ENCODE measurements at regions not wholly inside any gene's neighbourhood (a gene's known extent, or its start where the extent isn't known, plus 50 kb on each side); places are given as distances from the start of the nearest gene placed in this dataset. TPM values are rescaled to one million over a fixed set of nuclear protein-coding genes. Genes with fewer than 3 reads are reported as not detected.

DNA sequence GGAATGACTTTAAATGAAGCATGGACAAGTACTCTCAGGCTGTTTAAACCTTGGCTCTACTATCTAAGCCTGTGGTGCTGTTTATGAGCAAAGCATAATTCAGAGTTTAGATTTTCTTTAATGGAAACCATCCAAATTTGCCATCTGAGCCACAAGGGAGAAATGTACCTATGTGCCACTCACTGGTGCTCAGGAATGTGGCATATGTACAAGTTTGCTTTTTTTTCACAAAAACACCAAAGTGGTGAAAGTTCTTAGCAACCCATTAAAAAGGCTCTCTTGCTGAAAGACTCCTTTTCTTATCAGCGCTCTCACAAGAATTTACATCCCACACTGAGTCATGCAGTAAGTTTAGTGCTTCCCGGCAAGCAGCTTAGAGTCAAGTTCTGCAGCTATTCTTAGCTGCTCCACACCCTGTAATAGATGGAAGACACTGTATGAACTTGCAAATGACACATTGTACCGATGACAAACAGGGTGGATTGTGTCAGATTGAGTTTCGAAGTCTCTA is 57.3 kb upstream of the MLIP start:
- H3K27me3 ChIP-seq (ENCODE audit: low read length), result no peaks in the 10 kb centered on the region
- no peak overlapping the region for H2AFZ ChIP-seq (ENCODE audit: low read length)
- 0 out of 2 replicates have a peak, but pooled peaks cover 3% of the 10 kb centered on the region for H3K9me2 ChIP-seq (replicated peaks; ENCODE audit: insufficient read depth, low read length)
- H3K36me3 ChIP-seq (ENCODE audit: insufficient read depth, low read length), result no peaks in the 10 kb centered on the region
- no peaks in the 10 kb centered on the region for H3K9me3 ChIP-seq (ENCODE audit: low read length)
- no peak overlapping the region for H3K4me3 ChIP-seq (ENCODE audit: low read length)
- no peak for DNase-seq
- no peaks in the 10 kb centered on the region for H4K20me1 ChIP-seq (ENCODE audit: insufficient read depth, low read depth, low read length)
- H3K4me1 ChIP-seq (ENCODE audit: low read length), result no peaks in the 10 kb centered on the region
- no peak overlapping the region for H3K27ac ChIP-seq (ENCODE audit: low read length)
- no peak overlapping the region for H3K4me2 ChIP-seq (ENCODE audit: low read depth, low read length, poor library complexity, severe bottlenecking)
- no peak overlapping the region for H3K9ac ChIP-seq (ENCODE audit: low read length)
- no peaks in the 10 kb centered on the region for H3K79me2 ChIP-seq (ENCODE audit: low read length)

DNA sequence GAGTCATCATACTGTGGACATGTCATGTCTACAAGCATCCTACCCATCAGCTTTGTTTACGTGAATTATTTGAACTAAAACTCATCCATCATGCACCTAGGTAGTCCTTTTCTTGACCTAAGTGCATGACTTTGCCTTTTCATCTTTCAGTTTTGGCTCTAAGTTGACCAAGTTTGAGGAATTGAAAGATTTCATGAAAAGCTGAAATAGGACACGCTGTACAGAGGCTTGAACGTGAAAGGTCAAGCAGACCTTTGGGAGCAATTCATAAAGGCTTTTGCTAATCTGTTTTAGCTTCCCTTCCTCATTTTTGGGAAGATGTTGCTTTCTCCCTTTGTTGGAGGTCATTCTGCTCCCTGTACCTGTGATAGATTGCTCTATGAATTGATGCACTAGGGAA is 55.1 kb upstream of the MLIP start:
- DNase-seq, result no peak
- H3K79me2 ChIP-seq (ENCODE audit: low read length), result no peaks in the 10 kb centered on the region
- H3K9ac ChIP-seq (ENCODE audit: low read length), result no peak overlapping the region
- H3K9me2 ChIP-seq (replicated peaks; ENCODE audit: insufficient read depth, low read length), result 0 out of 2 replicates have a peak, but pooled peaks cover 3% of the 10 kb centered on the region
- no peaks in the 10 kb centered on the region for H3K27me3 ChIP-seq (ENCODE audit: low read length)
- no peak overlapping the region for H3K4me3 ChIP-seq (ENCODE audit: low read length)
- no peaks in the 10 kb centered on the region for H4K20me1 ChIP-seq (ENCODE audit: insufficient read depth, low read depth, low read length)
- H3K9me3 ChIP-seq (ENCODE audit: low read length), result no peaks in the 10 kb centered on the region
- no peak overlapping the region for H2AFZ ChIP-seq (ENCODE audit: low read length)
- H3K36me3 ChIP-seq (ENCODE audit: insufficient read depth, low read length), result no peaks in the 10 kb centered on the region
- H3K4me2 ChIP-seq (ENCODE audit: low read depth, low read length, poor library complexity, severe bottlenecking), result no peak overlapping the region
- H3K27ac ChIP-seq (ENCODE audit: low read length), result no peak overlapping the region
- H3K4me1 ChIP-seq (ENCODE audit: low read length), result no peaks in the 10 kb centered on the region

DNA sequence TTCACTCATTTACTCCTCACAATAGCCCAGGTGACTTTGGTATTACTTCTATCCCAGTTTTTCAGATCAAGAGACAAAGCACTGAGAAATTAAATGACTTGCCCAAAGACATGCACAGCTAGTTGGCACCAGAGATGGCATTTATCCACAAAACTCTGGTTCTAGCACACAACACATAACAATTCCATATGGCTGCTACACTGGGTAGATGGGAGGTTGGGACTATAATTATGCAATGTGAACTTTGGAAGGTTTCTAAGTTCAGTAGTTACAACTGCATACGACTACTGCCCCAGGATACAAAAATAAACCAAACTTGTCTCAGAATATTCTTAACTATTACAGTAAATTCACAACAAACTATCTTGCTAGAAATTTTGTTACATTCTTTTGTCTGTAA is 54.2 kb upstream of the MLIP start:
- Histone ChIP-seq H3K4me3 (ENCODE audit: low read length) (no peak overlapping the region), H3K9me3 (ENCODE audit: low read length) (no peaks in the 10 kb centered on the region), H3K27me3 (ENCODE audit: low read length) (no peaks in the 10 kb centered on the region), H3K27ac (ENCODE audit: low read length) (no peak overlapping the region), H3K9me2 (replicated peaks; ENCODE audit: insufficient read depth, low read length) (0 out of 2 replicates have a peak, but pooled peaks cover 3% of the 10 kb centered on the region), H3K36me3 (ENCODE audit: insufficient read depth, low read length) (no peaks in the 10 kb centered on the region), H3K4me1 (ENCODE audit: low read length) (no peaks in the 10 kb centered on the region), H2AFZ (ENCODE audit: low read length) (no peak overlapping the region), H4K20me1 (ENCODE audit: insufficient read depth, low read depth, low read length) (no peaks in the 10 kb centered on the region), H3K79me2 (ENCODE audit: low read length) (no peaks in the 10 kb centered on the region), H3K9ac (ENCODE audit: low read length) (no peak overlapping the region), H3K4me2 (ENCODE audit: low read depth, low read length, poor library complexity, severe bottlenecking) (no peak overlapping the region)
- DNase-seq, result no peak

DNA sequence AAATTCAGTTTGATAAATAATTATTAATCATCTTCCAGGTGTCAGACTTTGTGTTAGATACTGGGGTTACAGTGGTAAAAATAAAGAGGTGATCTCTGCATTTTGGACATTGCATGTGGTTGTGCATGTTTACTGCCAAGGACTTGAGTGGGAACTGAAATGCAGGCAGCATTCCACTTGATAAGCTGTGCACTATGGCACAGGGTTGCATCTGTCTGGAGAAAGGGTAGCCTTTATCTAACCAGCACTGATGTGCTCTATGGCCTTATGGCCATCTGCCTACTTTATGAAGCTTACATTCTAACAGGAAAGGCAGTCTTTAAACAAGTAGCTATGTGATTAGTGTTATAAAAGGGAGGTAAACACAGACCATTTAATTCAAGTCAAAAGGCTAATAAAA is 53.0 kb upstream of the MLIP start:
- DNase-seq, result no peak
- no peaks in the 10 kb centered on the region for H3K79me2 ChIP-seq (ENCODE audit: low read length)
- H3K9me2 ChIP-seq (replicated peaks; ENCODE audit: insufficient read depth, low read length), result 0 out of 2 replicates have a peak, but pooled peaks cover 3% of the 10 kb centered on the region
- no peak overlapping the region for H3K4me2 ChIP-seq (ENCODE audit: low read depth, low read length, poor library complexity, severe bottlenecking)
- H4K20me1 ChIP-seq (ENCODE audit: insufficient read depth, low read depth, low read length), result no peaks in the 10 kb centered on the region
- H3K9ac ChIP-seq (ENCODE audit: low read length), result no peak overlapping the region
- no peaks in the 10 kb centered on the region for H3K36me3 ChIP-seq (ENCODE audit: insufficient read depth, low read length)
- no peak overlapping the region for H3K4me3 ChIP-seq (ENCODE audit: low read length)
- H2AFZ ChIP-seq (ENCODE audit: low read length), result no peak overlapping the region
- no peaks in the 10 kb centered on the region for H3K27me3 ChIP-seq (ENCODE audit: low read length)
- H3K27ac ChIP-seq (ENCODE audit: low read length), result no peak overlapping the region
- H3K9me3 ChIP-seq (ENCODE audit: low read length), result no peaks in the 10 kb centered on the region
- H3K4me1 ChIP-seq (ENCODE audit: low read length), result no peaks in the 10 kb centered on the region

DNA sequence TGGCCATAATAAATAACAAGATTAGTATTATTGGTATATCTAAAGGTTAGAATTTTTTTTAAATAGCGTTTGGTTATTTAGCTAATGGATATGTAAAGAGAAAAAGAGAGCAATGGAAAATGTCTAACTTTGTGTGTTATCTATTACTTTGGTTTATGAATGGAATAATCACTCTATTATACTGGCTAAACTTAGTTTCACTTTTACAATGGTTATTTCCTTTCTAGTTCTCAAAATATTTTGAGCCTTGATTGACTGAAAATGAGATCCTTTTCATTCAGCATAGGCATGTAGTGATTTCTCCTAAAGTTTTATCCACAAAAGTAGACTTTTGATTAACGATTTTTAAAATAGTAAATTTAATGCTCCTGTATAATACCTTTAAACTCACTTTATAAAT is 51.6 kb upstream of the MLIP start:
- Histone ChIP-seq H3K4me1 (ENCODE audit: low read length) (no peaks in the 10 kb centered on the region), H3K9me3 (ENCODE audit: low read length) (no peaks in the 10 kb centered on the region), H4K20me1 (ENCODE audit: insufficient read depth, low read depth, low read length) (no peaks in the 10 kb centered on the region), H3K79me2 (ENCODE audit: low read length) (no peaks in the 10 kb centered on the region), H3K36me3 (ENCODE audit: insufficient read depth, low read length) (no peaks in the 10 kb centered on the region), H3K27me3 (ENCODE audit: low read length) (no peaks in the 10 kb centered on the region), H3K9me2 (replicated peaks; ENCODE audit: insufficient read depth, low read length) (no peaks in the 10 kb centered on the region), H3K9ac (ENCODE audit: low read length) (no peak overlapping the region), H2AFZ (ENCODE audit: low read length) (no peak overlapping the region), H3K4me2 (ENCODE audit: low read depth, low read length, poor library complexity, severe bottlenecking) (no peak overlapping the region), H3K4me3 (ENCODE audit: low read length) (no peak overlapping the region), H3K27ac (ENCODE audit: low read length) (no peak overlapping the region)
- no peak for DNase-seq

DNA sequence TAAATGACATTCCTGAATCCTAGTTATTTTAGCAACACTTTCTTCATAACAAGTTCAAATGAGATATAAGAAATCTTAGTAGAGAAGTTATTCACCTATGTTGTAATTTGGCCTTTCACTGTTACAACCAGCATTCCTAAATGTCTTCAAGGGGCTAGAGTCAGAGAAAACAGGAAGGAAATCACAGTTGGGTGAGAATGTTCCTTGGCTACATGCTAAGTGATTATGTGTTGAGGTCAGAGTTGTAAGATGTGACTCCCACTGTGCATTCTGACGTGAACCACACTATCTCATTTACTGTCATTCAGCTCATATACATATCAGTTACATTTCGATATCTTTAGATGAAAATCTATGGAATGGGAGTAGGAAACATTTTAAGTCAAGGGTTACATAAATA is 51.0 kb upstream of the MLIP start:
- H3K4me1 ChIP-seq (ENCODE audit: low read length), result no peaks in the 10 kb centered on the region
- DNase-seq, result no peak
- no peak overlapping the region for H2AFZ ChIP-seq (ENCODE audit: low read length)
- no peaks in the 10 kb centered on the region for H3K36me3 ChIP-seq (ENCODE audit: insufficient read depth, low read length)
- H3K9me3 ChIP-seq (ENCODE audit: low read length), result no peaks in the 10 kb centered on the region
- no peak overlapping the region for H3K9ac ChIP-seq (ENCODE audit: low read length)
- H4K20me1 ChIP-seq (ENCODE audit: insufficient read depth, low read depth, low read length), result no peaks in the 10 kb centered on the region
- no peak overlapping the region for H3K27ac ChIP-seq (ENCODE audit: low read length)
- H3K27me3 ChIP-seq (ENCODE audit: low read length), result no peaks in the 10 kb centered on the region
- no peaks in the 10 kb centered on the region for H3K9me2 ChIP-seq (replicated peaks; ENCODE audit: insufficient read depth, low read length)
- no peak overlapping the region for H3K4me3 ChIP-seq (ENCODE audit: low read length)
- no peak overlapping the region for H3K4me2 ChIP-seq (ENCODE audit: low read depth, low read length, poor library complexity, severe bottlenecking)
- H3K79me2 ChIP-seq (ENCODE audit: low read length), result no peaks in the 10 kb centered on the region

Small RNA genes in the stretch of these regions (small RNA-seq; reads per million reads assigned to genes)
- gene ERHP2, result not detected
